ENCODE measurements at regions not wholly inside any gene's neighbourhood (a gene's known extent, or its start where the extent isn't known, plus 50 kb on each side); places are given as distances from the start of the nearest gene placed in this dataset.

DNA sequence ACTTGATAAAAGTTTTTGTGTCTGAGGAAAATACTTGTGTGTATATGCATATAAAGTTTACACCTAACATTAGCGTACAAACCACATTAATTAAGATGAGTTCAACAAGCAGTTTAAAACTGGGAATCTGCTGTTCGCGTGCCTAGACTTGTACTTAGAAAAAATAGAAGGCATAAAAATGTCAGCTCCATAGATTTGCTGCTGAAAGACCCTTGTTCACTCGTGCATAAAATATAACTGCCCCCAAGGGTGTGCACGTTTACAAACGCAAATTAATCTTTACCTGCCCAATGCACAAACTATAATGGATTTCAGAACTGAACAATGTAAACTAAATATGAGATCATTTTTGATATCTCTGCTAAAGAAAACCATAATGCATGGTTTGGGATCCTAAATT, 392.3 kb upstream of the ADGRL2 start:
- TF ChIP-seq, protein P1, sequence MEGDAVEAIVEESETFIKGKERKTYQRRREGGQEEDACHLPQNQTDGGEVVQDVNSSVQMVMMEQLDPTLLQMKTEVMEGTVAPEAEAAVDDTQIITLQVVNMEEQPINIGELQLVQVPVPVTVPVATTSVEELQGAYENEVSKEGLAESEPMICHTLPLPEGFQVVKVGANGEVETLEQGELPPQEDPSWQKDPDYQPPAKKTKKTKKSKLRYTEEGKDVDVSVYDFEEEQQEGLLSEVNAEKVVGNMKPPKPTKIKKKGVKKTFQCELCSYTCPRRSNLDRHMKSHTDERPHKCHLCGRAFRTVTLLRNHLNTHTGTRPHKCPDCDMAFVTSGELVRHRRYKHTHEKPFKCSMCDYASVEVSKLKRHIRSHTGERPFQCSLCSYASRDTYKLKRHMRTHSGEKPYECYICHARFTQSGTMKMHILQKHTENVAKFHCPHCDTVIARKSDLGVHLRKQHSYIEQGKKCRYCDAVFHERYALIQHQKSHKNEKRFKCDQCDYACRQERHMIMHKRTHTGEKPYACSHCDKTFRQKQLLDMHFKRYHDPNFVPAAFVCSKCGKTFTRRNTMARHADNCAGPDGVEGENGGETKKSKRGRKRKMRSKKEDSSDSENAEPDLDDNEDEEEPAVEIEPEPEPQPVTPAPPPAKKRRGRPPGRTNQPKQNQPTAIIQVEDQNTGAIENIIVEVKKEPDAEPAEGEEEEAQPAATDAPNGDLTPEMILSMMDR (IDR thresholded peaks at IDR 0.05), result no peak
- TF ChIP-seq POLR2A (IDR thresholded peaks at IDR 0.05), result no peak
